ENCODE measurements at regions not wholly inside any gene's neighbourhood (a gene's known extent, or its start where the extent isn't known, plus 50 kb on each side); places are given as distances from the start of the nearest gene placed in this dataset.

DNA sequence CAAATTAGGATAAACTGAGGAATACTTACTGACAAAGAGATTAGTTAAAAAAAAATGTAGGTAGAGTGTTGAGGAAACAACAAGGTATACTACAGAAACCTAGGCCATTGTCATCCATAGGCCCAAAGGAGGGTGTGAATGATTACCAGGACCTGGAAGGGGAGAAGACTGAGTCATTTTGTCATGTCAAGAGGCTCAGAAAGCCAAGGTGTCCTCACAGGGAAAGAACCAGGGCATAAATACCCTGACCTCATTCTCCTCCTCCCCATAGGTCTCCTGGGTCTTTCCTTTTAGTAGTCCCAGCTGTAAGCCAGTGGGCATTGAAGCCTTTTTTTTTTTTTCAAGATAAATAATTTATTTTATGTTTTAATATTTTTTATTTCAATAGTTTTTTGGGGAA lies 582.1 kb upstream of the JAG1 start:
- DNase-seq (ENCODE audit: extremely low spot score) = no peak
- H3K27ac ChIP-seq (replicated peaks in 1 of 4) = no peak overlapping the region
- peaks cover 0 to 15% (median 6%) of the 10 kb centered on the region in 4 donors for H3K9me3 ChIP-seq
- H3K4me3 ChIP-seq = no peak overlapping the region
- intact Hi-C loops (cut with DNase I) = no loop called here
- TF ChIP-seq POLR2A (IDR thresholded peaks at IDR 0.05; ENCODE audit: low read depth) (no peak), POLR2AphosphoS5 (IDR thresholded peaks at IDR 0.05) (no peak)
- TF ChIP-seq, protein P1, sequence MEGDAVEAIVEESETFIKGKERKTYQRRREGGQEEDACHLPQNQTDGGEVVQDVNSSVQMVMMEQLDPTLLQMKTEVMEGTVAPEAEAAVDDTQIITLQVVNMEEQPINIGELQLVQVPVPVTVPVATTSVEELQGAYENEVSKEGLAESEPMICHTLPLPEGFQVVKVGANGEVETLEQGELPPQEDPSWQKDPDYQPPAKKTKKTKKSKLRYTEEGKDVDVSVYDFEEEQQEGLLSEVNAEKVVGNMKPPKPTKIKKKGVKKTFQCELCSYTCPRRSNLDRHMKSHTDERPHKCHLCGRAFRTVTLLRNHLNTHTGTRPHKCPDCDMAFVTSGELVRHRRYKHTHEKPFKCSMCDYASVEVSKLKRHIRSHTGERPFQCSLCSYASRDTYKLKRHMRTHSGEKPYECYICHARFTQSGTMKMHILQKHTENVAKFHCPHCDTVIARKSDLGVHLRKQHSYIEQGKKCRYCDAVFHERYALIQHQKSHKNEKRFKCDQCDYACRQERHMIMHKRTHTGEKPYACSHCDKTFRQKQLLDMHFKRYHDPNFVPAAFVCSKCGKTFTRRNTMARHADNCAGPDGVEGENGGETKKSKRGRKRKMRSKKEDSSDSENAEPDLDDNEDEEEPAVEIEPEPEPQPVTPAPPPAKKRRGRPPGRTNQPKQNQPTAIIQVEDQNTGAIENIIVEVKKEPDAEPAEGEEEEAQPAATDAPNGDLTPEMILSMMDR (IDR thresholded peaks at IDR 0.05) = no peak
- no peaks in the 10 kb centered on the region for H3K36me3 ChIP-seq
- H3K4me1 ChIP-seq = no peaks in the 10 kb centered on the region
- no peaks in the 10 kb centered on the region for H3K27me3 ChIP-seq

DNA sequence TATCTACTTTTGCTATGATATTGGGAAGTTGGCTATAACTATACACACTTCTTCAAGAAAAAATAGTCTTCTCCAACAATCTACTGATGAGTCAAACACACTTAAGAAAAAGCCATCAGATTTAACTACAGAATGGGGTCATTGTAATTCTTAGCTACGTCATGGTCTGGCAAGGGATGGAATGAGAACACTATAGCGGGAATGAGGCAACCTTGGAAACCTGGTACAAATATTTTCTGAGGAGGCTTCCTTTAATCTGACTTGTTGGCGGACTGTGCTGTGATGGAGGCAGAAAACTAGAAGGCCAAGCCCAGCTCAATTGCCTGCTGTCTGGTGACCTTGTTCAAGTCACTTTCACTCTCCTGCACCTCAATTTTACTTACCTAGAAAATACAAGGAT lies 586.8 kb upstream of the JAG1 start:
- Histone ChIP-seq H3K9me3 (peaks cover 0 to 7% (median 0%) of the 10 kb centered on the region in 4 donors), H3K36me3 (no peaks in the 10 kb centered on the region), H3K27me3 (no peaks in the 10 kb centered on the region), H3K27ac (replicated peaks in 1 of 4) (no peak overlapping the region), H3K4me1 (no peaks in the 10 kb centered on the region), H3K4me3 (no peak overlapping the region)
- intact Hi-C loops (cut with DNase I) = no loop called here
- no peak for DNase-seq (ENCODE audit: extremely low spot score)
- WGBS = 89% methylated on average over 3 of the region's 3 CpGs
- TF ChIP-seq POLR2AphosphoS5 (IDR thresholded peaks at IDR 0.05) (no peak), EP300 (IDR thresholded peaks at IDR 0.05) (no peak), POLR2A (IDR thresholded peaks at IDR 0.05; ENCODE audit: low read depth) (no peak)
- TF ChIP-seq, protein P1 (IDR thresholded peaks at IDR 0.05) = no peak

DNA sequence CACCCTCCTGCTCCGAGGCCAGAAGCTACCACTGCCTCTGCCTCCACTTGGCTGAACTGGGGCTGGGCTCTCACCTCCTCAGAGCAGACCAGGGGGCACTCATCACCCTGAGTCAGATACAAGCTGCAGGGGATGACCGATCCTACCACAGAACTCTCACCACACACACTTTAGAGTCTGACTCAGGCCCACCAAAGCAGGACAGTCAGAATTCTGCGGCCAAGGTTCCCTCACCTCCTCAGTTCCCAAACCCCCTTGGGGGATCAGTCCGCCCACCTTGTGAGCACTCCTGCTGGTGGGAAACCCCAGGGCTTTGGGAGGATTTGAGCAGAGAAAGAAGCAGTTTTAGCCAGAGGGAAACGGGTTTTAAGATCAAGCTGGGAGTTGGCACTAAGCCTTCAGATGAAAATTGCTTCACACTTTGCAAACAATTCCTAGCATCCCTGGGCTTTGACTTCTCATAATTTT lies 587.8 kb upstream of the JAG1 start:
- H3K27me3 ChIP-seq = no peaks in the 10 kb centered on the region
- intact Hi-C loops (cut with DNase I) = no loop called here
- peaks cover 0 to under 1% (median under 1%) of the 10 kb centered on the region in 4 donors for H3K4me1 ChIP-seq
- no peaks in the 10 kb centered on the region for H3K9me3 ChIP-seq
- WGBS = 65% methylated on average over 4 of the region's 5 CpGs
- H3K36me3 ChIP-seq = no peaks in the 10 kb centered on the region
- TF ChIP-seq EP300 (IDR thresholded peaks at IDR 0.05) = no peak
- no peak for DNase-seq (ENCODE audit: extremely low spot score)
- H3K4me3 ChIP-seq = no peak overlapping the region
- H3K27ac ChIP-seq (replicated peaks in 1 of 4) = no peak overlapping the region

DNA sequence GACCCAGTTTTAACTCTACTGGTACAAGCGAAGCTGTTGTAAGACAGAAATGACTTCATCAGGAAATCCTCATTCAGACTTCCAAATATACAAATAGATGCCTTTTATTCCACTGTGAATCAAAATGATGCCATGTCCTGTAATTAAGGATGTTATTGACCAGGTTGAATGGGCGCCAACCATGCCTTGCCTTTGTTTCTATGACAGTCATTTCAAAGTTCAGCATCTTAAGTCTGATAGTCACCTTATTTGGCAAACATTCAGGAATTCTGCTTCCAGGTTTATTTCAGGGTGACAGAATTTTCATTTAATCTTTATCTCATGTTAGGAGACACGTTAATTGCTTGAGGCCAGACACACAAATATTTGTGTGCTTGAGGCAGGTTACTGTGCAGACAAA lies 592.8 kb upstream of the JAG1 start:
- TF ChIP-seq POLR2A (IDR thresholded peaks at IDR 0.05; ENCODE audit: low read depth) = no peak
- H3K36me3 ChIP-seq = no peaks in the 10 kb centered on the region
- no peak overlapping the region for H3K4me3 ChIP-seq
- no peaks in the 10 kb centered on the region for H3K9me3 ChIP-seq
- H3K27ac ChIP-seq (replicated peaks in 1 of 4) = no peak overlapping the region
- 64% methylated on average over 3 of the region's 3 CpGs for WGBS
- H3K4me1 ChIP-seq = peaks cover 12 to 18% (median 14%) of the 10 kb centered on the region in 4 donors
- DNase-seq (ENCODE audit: extremely low spot score) = no peak
- H3K27me3 ChIP-seq = no peaks in the 10 kb centered on the region
- intact Hi-C loops (cut with DNase I) = no loop called here

DNA sequence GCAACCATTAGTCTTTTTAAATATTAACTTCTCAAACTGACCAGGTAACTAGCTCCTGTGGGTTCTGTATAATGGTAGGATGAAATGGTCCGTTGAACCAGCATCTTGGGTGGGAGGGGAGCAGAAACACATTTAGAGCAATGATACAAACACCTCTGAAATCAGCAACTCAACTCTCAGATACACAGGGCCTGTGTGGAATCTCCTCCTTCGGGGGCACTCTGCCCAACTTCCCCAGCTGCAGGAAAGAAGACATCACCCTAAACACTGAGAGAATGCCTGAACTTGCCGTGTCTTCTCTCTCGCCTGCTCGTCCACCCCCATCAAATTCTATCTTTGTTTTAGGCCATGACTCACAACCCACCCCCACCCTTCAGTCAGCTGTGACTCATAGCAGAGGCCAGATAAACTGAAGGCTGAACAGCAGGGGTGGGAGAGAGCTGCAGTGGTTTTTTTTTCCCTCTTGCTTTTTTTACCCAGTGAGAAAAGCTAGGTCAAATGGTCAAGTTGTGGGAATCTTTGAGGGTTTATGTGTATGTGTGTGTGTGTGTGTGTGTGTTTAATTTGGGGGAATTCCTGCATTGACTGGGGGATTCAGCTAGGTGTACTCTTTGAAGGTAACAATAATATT lies 593.4 kb upstream of the JAG1 start:
- peaks cover 12 to 18% (median 14%) of the 10 kb centered on the region in 4 donors for H3K4me1 ChIP-seq
- H3K9me3 ChIP-seq = no peaks in the 10 kb centered on the region
- no peak for DNase-seq (ENCODE audit: extremely low spot score)
- no peaks in the 10 kb centered on the region for H3K36me3 ChIP-seq
- TF ChIP-seq, protein P1 (IDR thresholded peaks at IDR 0.05) = no peak
- TF ChIP-seq EP300 (IDR thresholded peaks at IDR 0.05) (no peak), POLR2AphosphoS5 (IDR thresholded peaks at IDR 0.05) (no peak), POLR2A (IDR thresholded peaks at IDR 0.05; ENCODE audit: low read depth) (no peak)
- no peak overlapping the region for H3K4me3 ChIP-seq
- H3K27me3 ChIP-seq = no peaks in the 10 kb centered on the region
- peak overlapping the region in 1 of 4 donors; percentile 49 for H3K27ac ChIP-seq (replicated peaks in 1 of 4)
- WGBS = 29% methylated on average over 5 of the region's 5 CpGs
- intact Hi-C loops (cut with DNase I) = no loop called here
